Activated CD8-positive, alpha-beta T cell treated with anti-CD3 and anti-CD28 coated beads for 36 hours (primary cell): ENCODE measurements at regions not wholly inside any gene's neighbourhood (a gene's known extent, or its start where the extent isn't known, plus 50 kb on each side); places are given as distances from the start of the nearest gene placed in this dataset.

Experiments
- ATAC-seq: fragments of 200-7000 bp; cut with Tn5 transposase; one replicate; pipeline ENCODE4 v1.10.0; 2021; ENCODE audit warnings: mild to moderate bottlenecking, moderate library complexity
- CTCF ChIA-PET: fragments of 350-600 bp; sonication (Branson Sonifier 250); formaldehyde crosslinking; loops from one replicate; lab custom pipeline; 2021; ENCODE audit warnings: antibody characterized with exemption; lab: Charles Lee
- POLR2A ChIA-PET: fragments of 350-600 bp; sonication (Branson Sonifier 250); formaldehyde crosslinking; loops from one replicate; lab custom pipeline; 2021; ENCODE audit warnings: antibody characterized with exemption; lab: Charles Lee
- DNase-seq: peaks from one replicate; pipeline ENCODE4 v3.0.0-alpha.2; 2020
- H3K27ac Mint-ChIP-seq: one replicate; pipeline ENCODE4 v1.8.0; 2021; ENCODE audit warnings: mild to moderate bottlenecking, mixed read lengths
- H3K27me3 Mint-ChIP-seq: one replicate; pipeline ENCODE4 v1.8.0; 2021; ENCODE audit warnings: mixed read lengths
- H3K36me3 Mint-ChIP-seq: one replicate; pipeline ENCODE4 v1.8.0; 2021; ENCODE audit warnings: low read depth, mixed read lengths
- H3K4me1 Mint-ChIP-seq: one replicate; pipeline ENCODE4 v1.8.0; 2021; ENCODE audit warnings: low read depth, mixed read lengths
- H3K4me3 Mint-ChIP-seq: one replicate; pipeline ENCODE4 v1.8.0; 2021; ENCODE audit warnings: mild to moderate bottlenecking, moderate library complexity, mixed read lengths
- H3K9me3 Mint-ChIP-seq: one replicate; pipeline ENCODE4 v1.8.0; 2021; ENCODE audit warnings: mixed read lengths
- intact Hi-C: fragments of 100-400 bp; cut with micrococcal nuclease; formaldehyde crosslinking; loops from one replicate; pipeline ENCODE4 v1.10.0; 2022
- TF ChIP-seq, protein P1 (sequence below): fragments of 200-600 bp; IDR thresholded peaks from one replicate; pipeline ENCODE4 v1.8.0; 2022; ENCODE audit warnings: antibody characterized with exemption, mild to moderate bottlenecking

GRCh38 chr4:32216502-32216901 is 1496.3 kb downstream of the PCDH7 start:
- CTCF ChIA-PET = no interaction called here
- Mint-ChIP-seq H3K9me3 (peaks cover 4% of the 10 kb centered on the region), H3K36me3 (no peaks in the 10 kb centered on the region), H3K27me3 (no peaks in the 10 kb centered on the region), H3K4me1 (no peaks in the 10 kb centered on the region), H3K27ac (no peak overlapping the region), H3K4me3 (no peak overlapping the region)
- ATAC-seq (no peak), DNase-seq (no peak)
- intact Hi-C loops = no loop called here
- TF ChIP-seq, protein P1, sequence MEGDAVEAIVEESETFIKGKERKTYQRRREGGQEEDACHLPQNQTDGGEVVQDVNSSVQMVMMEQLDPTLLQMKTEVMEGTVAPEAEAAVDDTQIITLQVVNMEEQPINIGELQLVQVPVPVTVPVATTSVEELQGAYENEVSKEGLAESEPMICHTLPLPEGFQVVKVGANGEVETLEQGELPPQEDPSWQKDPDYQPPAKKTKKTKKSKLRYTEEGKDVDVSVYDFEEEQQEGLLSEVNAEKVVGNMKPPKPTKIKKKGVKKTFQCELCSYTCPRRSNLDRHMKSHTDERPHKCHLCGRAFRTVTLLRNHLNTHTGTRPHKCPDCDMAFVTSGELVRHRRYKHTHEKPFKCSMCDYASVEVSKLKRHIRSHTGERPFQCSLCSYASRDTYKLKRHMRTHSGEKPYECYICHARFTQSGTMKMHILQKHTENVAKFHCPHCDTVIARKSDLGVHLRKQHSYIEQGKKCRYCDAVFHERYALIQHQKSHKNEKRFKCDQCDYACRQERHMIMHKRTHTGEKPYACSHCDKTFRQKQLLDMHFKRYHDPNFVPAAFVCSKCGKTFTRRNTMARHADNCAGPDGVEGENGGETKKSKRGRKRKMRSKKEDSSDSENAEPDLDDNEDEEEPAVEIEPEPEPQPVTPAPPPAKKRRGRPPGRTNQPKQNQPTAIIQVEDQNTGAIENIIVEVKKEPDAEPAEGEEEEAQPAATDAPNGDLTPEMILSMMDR = no peak
- POLR2A ChIA-PET = no interaction called here

- intact Hi-C loops = no loop called here
- Mint-ChIP-seq H3K4me3 (no peak overlapping the region), H3K27ac (no peak overlapping the region), H3K4me1 (no peaks in the 10 kb centered on the region), H3K36me3 (no peaks in the 10 kb centered on the region), H3K9me3 (peaks cover 8% of the 10 kb centered on the region), H3K27me3 (no peaks in the 10 kb centered on the region)
- POLR2A ChIA-PET = no interaction called here
- DNase-seq (no peak), ATAC-seq (no peak)
- CTCF ChIA-PET = no interaction called here
- TF ChIP-seq, protein P1 = no peak
Observed at GRCh38 chr4:32219306-32220075, 1499.3 kb downstream of the PCDH7 start.

GRCh38 chr4:32226204-32226603 is 1506.0 kb downstream of the PCDH7 start:
- TF ChIP-seq, protein P1 = no peak
- Mint-ChIP-seq H3K27ac (no peak overlapping the region), H3K4me3 (no peak overlapping the region), H3K9me3 (peaks cover 10% of the 10 kb centered on the region), H3K4me1 (no peaks in the 10 kb centered on the region), H3K36me3 (no peaks in the 10 kb centered on the region), H3K27me3 (no peaks in the 10 kb centered on the region)
- intact Hi-C loops = no loop called here
- CTCF ChIA-PET = no interaction called here
- ATAC-seq (no peak), DNase-seq (no peak)
- POLR2A ChIA-PET = no interaction called here

DNA sequence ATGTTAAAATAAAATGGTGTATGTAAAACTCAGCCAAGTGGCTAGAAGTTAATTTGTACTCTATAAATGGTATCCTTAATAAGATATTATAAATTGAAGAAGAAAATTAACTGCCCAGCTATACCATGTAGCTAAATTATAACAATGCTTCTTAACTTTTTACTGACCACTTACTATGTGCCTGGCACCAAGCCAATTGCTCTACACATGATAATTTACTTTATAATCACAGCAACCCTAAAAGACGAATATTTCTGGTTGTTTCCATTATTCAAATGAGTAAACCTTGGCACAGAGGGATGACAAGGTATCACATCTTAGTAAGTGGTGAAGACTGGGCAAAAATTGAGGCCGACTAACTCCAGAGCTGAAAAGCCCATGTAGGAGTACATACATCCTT is 1506.6 kb downstream of the PCDH7 start:
- Mint-ChIP-seq H3K36me3 (no peaks in the 10 kb centered on the region), H3K4me1 (no peaks in the 10 kb centered on the region), H3K27me3 (no peaks in the 10 kb centered on the region), H3K4me3 (no peak overlapping the region), H3K9me3 (peaks cover 10% of the 10 kb centered on the region), H3K27ac (no peak overlapping the region)
- POLR2A ChIA-PET = no interaction called here
- CTCF ChIA-PET = no interaction called here
- intact Hi-C loops = no loop called here
- no peak for DNase-seq
- TF ChIP-seq, protein P1 = no peak
- no peak for ATAC-seq

GRCh38 chr4:32243926-32244325 is 1523.8 kb downstream of the PCDH7 start:
- intact Hi-C loops = no loop called here
- TF ChIP-seq, protein P1 = no peak
- H3K9me3 Mint-ChIP-seq = peaks cover 8% of the 10 kb centered on the region
- no peaks in the 10 kb centered on the region for H3K36me3 Mint-ChIP-seq
- H3K27ac Mint-ChIP-seq = no peak overlapping the region
- no peak for DNase-seq
- ChIA-PET POLR2A (no interaction called here), CTCF (no interaction called here)
- H3K4me3 Mint-ChIP-seq = no peak overlapping the region
- H3K4me1 Mint-ChIP-seq = no peaks in the 10 kb centered on the region
- no peaks in the 10 kb centered on the region for H3K27me3 Mint-ChIP-seq
- ATAC-seq = no peak
